ENCODE measurements at regions not wholly inside any gene's neighbourhood (a gene's known extent, or its start where the extent isn't known, plus 50 kb on each side); places are given as distances from the start of the nearest gene placed in this dataset.

DNA sequence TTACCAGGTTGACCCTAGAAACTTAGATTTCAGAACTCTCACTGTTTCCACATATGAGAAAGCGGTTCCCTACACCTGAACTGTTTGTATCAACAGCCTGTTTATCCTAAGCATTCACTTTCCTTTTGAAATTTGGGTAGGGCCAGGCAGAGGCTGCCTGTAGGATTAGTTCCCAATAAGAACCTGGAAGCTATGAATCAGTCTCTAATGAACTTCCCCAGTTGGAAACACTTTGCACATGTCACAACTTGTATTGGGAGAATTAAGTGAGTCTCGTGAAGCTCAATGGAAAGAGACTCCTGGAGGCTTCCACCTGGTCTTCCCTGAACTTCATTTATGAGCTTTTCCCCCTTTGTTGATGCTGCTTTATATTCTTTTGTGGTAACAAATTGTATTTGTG, 486.6 kb upstream of the HS6ST1 start:
- no peak for DNase-seq

DNA sequence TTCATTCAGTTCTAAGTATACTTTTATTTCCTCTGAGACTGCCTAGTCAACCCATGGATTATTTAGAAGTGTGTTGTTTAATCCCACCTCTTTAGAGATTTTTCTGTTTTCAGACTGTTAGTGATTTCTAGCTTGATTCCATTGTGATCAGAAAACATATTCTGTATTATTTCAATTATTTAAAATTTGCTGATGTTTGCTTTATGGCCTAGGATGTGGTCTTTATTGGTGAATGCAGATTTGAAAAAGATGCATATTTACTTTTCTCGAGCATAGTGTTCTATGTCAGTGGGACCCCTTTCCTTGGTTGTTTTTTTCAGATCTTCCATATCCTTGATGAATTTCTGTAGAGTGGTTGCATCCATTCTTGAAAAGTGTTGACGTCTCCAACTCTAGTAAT, 487.2 kb upstream of the HS6ST1 start:
- DNase-seq, result no peak

DNA sequence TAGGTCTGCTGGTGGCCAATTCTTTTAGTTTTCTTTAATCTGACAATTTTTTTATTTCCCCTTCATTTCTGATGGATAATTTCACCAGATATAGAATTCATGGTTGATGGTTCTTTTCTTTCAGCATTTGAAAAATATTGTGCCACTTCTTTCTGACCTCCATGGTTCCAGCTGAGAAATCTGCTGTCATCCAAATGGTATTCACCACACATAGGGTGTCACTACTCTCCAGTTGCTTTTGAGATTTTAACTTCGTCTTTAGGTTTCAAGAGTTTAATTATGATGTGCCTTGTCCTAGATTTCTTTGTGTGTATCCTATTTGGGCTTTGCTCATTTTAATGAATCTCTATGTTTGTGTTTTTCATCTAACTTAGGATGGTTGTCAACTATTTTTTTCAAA, 488.6 kb upstream of the HS6ST1 start:
- no peak for DNase-seq

DNA sequence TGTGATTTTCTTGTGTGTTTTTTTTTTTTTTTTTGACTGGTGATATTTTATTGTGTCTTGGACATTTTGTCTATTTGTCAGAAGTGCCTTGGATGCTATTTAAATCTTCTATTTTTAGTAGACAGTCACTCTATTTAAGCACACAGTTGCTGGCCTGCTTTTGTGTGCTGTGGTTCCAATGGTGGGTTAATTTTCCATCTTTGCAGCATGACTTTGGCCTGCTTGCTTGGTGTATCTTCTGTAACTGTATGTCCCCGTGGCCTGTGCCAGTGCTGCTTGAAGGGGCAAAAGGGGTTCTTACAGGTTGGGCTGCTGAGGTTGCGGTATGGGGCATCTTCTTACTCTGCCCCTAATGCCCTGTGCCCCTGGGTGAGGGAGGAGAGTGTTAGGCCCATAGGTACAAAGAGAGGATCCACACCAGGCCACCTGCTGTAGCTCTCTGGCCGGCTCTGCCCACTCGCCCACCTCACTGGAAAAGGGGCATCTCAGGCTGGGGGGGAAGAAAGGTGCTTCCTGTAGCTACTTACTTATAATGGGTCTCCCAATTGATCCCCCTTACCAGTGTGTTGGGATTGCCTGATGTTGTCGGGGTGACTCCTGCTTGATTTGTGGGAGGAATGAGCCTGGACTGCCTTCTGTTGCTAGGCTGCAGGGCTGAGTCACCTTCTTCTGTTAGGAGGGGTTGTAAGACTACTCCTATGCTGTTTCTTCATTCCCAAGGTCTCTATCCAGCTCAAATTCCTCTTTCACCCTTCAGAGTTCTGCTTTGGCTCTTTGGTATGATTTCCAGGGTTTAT, 490.0 kb upstream of the HS6ST1 start:
- no peak for DNase-seq

DNA sequence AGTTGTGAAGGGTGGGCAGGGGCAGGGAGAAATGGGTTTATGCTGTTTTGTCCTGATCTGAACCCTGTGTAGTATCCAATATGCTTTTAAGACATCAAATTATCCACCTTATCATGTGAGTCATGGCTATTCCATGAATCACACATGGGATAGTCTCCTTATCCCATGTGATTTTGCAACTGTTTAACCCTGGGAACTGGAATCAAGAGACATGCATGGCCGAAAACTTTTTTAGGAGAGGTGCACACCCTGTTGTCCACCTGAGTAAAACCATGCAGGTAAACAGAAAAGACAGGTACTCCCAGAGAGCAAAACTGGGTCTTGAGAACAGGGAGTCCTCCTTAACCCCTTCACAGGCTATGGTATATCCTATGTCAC, 490.6 kb upstream of the HS6ST1 start:
- no peak for DNase-seq

DNA sequence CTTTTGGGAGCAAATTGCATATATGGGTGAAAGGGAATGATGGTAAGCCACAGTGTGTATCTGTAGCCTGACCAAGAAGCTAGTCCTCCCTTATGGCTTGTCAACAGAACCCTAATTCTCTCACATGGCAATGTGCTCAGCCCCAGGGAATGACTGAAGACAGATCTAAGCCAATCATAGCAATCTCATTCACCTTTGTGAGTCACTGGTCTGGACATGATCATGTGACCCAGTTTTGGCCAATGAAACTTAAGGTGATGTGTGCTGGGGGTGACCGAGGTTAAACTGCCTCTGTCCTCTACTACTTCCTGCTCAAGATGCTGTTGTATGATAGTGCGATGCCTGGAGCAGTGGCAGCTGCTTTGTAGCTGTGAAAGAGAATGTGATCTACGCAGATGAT, 491.2 kb upstream of the HS6ST1 start:
- DNase-seq, result no peak

DNA sequence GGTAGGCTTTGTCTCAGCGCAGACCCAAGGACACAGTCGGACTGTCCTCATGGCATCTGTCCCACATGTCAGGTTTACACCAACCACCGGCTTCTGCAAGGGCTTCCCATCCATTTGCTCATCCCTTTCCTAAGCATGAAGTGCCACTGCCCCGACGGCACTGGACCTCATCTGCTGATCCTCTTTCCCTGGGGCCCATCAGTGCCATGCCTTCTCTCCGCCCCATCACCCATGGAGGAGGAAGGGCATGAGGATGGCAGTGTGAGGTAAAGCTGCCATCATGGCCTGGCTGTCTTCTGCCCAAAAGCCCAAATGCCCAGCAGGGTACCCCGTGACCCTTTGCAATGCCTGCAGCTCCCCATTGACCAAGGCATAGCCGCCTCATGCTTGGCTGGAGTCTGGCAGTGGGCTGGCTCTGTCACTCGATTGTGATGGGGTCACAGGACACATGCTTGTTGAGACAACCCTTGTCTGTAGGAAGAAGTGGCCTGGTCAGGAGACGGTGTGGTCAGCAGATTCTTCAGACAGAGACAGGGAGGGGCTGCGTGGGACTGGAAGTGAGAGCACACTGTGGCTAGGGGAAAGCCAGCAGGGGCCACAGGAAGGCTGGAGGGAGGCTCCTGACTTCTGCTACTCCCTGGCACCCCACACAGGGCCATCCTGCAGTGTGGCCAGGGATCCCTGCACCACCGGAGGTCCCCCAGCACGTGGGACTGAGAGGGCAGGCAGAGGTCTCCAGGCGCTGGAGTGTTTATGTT, 493.7 kb upstream of the HS6ST1 start:
- no peak for DNase-seq

DNA sequence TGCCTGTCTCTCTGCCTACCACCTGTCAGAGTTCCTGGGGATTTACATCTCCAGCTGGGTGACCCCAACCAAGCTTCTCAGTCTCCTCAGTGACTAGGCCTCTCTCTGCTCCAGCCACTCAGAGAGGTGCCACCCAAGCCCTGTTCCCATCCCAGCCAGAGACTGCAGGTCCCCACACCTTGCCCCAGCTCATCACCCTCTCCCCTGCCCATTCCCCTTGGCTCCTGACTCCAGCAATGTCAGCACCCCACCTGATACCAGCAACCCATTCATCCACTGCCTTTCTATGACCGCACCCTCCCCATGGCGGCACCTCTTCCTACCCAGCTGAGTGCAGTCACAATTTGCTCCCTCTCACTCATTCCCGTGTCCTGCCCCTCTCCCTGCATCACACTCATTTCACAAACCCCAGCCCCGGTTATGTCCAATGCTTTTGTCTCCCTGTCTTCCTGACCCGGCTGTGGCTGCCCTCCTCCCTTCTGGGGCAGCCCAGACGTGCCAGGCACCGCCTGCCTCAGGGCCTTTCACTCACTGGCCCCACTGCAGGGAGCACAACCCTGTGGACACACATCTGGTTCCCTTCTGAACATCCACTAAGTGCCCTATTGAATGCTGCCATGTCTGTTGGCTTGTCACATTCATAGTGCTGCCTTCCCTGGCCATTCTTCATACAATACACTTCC, 494.8 kb upstream of the HS6ST1 start:
- DNase-seq, result no peak

DNA sequence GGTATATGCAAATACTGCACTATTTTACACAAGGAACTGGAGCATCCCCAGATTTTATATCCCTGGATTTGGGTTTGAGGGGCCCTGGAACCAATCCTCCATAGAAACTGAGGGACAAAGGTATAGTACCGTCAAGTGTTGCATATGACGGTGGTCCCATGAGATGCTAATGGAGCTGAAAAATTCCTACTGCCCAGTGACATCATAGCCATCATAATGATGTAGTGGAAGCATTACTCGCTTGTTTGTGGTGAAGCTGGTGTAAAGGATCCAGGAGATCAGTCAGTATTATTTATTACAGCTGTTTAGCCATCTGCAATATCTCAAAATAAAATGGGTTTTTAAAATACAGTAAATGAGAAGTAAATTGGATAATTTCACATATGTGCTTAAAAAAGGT, 496.6 kb upstream of the HS6ST1 start:
- no peak for DNase-seq

DNA sequence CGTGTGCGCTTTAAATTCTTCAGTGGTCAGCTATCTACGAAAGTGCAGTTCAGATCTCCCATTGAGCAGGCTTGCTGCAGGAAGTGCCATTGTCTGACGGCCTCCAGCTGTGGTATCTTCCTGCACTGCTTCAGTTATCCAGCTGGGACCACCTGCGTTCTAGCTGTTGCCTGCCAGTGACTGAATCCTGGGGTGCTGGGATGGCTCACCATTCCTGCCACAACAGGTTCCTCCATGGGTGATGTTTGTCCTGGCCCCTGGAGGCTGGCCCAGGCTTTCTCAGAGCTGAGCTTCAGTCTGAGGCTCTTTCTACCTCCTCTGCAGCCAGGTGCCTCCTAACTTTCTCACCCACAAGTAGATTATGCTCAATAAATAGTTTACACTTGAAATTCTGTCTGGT, 498.5 kb upstream of the HS6ST1 start:
- DNase-seq, result no peak

DNA sequence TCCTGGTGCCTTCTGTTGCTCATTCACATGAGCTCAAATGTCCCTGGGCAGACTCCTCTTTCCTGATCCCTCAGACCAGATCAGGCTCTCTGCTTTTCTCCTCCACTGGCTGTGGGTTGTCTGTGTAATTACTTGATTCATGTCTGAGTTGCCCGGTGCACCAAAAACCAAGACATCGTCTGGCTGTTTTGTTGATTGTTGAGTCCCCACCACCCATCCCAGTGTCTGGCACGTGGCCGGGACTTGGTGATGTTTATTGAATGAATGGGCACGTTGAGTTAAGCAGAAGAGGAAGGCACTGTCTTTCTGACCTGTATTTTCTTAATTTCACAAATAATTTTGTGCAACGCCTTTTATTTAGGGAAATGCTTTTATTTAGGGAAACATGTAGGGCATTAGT, 499.1 kb upstream of the HS6ST1 start:
- DNase-seq, result no peak

DNA sequence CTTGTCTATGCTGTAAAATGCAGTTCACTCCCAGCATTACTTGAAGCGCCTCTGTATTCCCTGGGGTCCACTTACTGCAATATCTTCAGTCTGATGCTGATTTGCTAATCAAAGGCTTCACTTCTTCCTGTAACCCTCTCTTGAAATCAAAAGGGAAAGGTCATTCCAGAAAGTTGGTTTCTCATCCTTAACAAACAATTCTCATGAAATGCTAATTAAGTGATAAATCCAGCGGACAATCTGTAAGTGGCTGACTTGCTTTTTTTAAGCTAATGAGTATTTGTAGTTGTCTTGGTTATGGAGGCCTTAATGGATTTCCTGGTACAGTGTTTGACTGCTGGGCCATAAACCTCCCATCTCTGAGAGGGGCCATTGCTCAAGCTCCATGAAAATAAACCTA, 499.6 kb upstream of the HS6ST1 start:
- no peak for DNase-seq

DNA sequence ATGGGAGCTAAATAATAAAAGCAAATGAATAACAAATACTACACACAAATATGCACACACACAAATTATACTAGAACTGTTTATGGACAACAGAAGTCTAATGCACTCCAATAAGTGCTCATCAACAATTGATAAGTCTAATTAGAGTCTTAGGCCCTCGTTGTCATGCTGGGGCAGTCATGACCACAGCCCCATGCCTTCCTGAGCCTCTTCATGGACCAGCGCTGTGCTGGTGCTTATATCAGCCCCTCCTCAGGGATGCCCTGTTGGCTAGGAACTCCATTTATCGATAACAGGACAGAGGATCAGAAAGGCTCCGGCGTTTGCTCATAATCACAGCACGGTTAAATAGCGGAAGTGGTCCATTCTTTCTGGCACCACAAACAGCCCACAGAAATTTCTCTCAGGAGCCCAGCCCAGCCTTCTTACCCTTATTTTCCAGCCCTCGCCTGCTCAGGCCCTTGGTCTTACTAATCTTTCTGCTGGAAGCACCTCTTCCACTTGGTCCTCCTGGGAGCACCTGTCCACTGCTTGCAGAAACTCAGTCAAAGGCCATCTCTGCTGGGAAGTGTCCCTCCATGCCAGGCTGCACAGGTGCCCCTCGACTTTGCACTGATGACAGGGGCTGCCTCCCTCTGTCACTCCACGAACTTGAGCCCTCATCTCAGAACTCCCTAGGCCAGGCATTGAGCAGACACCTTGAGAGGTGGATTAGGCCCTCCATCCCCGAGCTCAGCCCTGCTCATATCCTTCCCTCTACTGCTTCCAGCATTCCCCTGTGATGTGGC, 500.2 kb upstream of the HS6ST1 start:
- no peak for DNase-seq

DNA sequence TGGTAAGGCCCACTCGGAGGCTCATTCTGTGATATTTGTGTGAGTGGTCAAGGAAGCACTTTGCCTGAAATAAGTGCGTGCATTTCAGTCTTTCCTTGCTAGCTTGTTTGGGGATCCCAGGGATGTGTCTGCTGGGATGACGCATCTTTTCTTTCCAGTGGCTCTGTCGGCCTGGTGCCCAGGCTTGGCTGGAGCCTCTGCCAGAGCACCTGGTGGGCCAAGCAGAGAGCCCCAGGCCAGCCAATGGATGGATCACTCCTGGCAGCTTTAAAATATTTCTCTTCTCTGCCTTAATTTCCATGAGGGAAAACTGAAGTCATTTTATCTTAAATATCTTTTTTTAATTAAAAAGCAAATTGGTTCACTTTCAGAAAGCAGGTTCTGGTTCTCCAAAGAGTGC, 501.8 kb upstream of the HS6ST1 start:
- DNase-seq, result no peak

DNA sequence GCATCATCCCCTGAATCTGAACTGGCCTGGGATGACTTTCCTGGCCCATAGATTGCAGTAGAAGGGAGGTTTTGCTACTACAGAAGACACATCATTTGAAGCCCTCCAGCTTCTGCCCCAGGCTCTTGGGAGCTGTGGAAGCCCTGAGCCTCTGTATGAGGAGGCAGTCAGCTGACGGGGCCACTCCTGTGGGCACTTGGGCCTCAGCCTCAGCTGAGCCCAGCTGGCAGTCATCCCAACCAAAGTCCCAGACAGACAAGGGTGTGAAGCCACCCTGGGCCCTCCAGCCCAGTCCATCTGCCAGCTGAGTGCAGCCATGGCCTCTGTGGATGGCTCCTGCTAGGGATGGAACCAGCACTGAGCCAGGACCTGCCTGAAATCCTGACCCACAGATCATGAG, 502.3 kb upstream of the HS6ST1 start:
- DNase-seq, result no peak

DNA sequence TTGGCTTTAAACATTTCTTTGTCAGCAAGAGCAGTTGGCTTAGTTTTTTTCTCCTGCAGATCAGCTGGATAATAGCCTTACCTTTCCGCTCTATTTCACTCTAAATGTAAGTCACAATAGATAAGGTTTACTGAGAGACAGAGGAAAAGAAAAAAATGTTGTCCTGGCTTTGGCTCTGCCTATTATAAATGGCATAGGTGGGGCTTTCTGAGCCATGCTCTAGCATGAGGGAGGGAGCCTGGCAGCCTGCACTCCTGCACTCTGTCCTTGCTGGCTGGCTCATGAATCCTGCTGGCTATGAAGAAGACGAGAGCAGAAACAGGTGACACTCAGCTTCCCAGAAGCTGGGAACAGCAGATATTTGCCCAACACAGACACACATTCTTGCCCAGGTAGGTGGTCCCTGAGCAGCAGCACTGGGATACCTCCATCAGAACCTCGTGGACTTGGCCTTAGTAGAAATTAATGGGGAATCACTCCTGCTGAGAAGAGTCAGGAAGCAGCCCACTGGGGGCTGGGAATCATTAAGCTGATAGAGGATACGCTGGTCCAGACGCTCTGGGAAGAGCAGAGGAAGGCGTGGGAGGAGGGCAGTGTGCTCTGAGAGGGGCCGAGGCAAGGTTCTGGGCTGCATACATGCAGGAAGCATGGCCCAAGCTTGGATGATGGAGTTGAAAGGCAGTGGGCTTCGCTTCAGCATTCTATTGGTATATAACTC, 514.4 kb upstream of the HS6ST1 start:
- DNase-seq, result no peak

DNA sequence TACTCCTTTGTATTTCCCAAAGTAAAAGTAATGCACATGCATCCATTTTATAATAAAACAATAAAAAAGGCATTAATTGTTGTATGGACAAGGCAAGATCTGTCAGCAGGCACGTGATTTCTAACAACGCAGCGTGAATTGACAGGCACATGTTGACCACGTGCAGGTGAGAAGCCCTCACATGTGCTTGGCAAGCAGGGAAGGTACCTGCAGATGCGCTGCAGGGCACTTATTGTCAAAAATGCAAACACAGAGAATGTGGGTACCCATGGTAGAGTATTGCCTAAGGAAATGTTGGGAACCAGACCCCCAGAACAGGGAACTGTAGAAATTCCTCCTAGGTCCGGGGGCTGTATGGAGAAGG, 515.0 kb upstream of the HS6ST1 start:
- no peak for DNase-seq

DNA sequence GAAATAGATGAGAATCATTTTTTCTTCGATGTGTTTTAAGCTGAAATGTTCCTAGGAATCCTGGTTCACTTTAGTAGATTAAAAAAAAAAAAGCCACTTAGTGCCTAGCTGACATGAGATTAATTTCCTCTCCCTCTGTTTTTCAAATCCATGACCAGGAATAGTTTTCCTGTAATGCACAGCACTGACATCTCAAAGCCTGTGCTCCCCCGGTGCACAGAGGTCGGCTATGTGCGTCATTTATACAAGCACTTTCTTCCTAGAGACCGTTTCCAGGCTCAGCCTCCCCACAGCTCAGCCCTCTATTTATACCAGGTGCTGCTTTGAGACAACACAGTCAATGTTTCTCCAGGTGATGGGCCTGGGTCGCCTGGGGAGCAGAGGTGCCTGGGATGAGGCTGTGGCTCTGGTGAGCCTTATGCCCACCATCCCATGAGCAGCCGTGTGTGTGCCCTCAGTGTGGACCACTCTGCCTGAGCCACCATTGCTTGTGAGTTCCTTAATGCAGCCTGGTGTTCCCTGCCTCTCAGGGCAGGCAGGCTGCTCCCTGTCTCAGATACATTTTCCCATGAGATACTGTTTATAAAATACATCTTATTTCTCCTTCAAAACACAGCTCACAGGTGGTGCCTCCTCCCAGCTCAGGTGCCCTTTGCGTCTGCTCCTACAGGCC, 515.7 kb upstream of the HS6ST1 start:
- no peak for DNase-seq

DNA sequence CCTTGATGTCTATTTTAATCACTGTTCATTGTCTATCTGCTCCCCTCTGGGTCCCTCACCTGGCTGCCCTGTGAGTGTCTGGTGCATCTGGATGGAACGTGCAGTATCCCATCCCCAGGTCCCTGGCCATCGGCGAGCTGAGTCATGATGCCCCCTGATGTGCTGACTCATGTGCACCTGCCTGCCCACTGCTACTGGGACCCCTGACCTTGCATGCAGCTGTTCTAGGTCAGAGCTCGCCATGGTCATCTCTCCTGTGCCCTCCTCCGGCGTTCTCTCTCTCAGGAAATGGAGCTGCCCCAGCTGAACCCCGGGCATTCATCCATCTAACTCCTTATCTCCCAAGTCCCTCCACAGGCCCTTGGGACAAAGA, 516.2 kb upstream of the HS6ST1 start:
- no peak for DNase-seq

DNA sequence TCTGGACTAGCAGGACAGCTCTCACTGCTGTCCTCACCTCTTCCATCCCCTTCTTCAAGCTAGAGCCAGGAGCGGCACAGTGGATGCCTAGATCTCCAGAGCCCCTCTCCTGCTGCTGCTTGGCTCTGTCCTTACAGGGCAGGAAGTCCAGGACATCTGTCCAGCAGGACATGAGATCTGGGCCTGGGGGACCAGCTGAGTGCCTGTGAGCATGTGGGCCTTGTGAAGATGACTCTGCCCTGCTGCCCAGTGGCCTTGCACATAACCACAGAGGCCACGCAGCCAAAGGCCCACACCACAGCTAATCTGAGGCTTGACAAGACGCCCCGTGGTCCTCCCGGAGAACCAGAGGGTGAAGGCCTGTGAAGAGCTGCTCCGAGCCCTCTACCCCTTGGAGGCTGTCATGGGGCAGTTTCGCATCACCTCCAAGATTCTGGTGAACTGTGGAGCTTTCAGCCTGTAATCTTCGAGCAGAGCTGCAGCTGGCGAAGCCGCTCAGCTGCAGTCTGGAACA, 516.7 kb upstream of the HS6ST1 start:
- no peak for DNase-seq

DNA sequence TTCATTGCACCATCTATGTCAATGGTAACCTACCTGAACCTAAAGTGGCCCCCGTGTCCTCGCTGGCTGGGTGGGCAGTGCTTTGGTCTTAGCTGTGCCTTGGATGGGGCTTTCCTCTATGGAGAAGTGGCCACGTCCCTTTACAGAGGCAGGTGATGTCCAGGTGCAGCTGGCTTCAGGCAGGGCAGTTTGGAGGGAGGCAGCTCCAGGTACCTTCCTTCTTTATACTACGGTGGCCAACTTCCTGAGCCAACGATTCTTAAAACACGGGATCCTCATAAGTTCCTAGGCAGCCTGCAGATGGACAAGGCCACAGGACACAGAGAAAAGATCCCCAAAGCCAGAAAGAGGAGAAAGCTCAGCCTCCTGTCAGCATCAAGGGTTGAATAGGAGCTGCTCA, 517.3 kb upstream of the HS6ST1 start:
- DNase-seq, result no peak

DNA sequence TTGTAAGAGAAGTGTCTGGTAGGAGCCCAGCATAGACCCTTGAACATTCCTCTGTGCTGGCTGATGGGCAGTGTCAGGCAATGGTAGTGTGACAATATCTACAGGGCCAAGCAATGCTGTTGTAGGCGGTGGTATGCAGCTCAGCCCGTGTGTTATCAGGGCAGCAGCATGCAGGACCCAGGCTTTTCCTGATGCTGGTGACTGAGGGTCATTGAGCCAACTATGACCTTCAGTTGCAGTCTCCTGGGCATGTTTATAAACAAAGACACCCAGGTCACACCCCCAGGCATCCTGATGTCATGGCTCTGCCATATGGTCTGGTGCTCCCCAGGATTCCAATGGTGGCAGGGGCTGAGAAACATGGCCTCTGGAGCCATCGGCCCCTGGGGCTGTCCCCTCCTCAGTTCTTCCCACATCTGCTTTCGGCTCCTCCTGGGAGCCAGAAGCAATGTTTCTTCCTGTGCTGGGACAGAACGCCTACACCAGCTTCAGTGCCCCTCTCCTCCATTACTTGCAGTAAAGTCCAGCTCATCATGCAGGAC, 518.0 kb upstream of the HS6ST1 start:
- no peak for DNase-seq

Data from CD4-positive, alpha-beta T cell treated with Interleukin-17A for 4 hours (primary cell).